ENCODE measurements at regions not wholly inside any gene's neighbourhood (a gene's known extent, or its start where the extent isn't known, plus 50 kb on each side); places are given as distances from the start of the nearest gene placed in this dataset.

DNA sequence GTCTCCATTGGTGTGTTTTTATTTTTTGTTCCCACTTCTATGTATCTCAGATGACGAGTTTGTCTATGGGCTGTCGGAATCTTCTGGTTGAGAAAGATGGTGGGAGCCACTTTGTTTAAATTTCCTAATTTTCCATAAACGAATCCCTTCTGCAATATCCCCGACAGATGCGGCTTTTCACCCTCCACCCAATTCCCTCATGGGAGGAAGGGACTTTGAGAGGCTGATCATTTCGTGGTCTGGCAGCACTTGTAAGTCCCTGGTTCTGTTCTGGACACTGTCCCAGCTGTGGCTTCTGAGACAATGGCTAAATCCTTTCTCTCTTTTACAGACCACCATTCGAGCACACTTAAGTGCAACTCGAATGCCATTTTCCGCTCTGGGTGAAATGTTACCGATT lies 72.2 kb upstream of the PUDP start:
- DNase-seq (ENCODE audit: low read depth) = no peak

DNA sequence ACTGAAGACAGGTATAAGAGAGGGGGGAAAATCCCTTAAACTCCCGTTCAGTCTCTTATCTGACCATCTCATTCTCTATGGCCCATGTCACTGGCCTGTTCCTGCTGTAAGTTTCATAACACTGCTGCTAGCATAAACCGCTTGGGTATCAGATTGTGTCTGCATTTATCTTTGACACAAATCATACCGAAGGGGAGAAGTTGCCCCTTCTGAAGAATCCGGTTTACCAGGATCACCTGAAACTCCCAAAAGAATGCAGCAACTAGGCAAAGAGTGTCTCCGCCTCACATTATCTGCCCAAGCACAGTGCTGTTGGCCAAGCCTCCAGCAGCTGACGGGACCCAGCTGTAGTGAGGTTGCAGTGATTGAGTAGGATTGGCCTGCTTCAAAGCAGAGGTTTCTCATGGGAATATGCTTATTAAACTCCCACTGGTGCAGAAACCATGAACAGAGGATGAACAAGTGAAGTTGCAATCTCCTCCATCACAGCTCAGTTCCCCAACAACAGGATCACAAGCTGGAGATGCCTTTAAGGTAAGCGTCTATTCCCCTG lies 71.3 kb upstream of the PUDP start:
- DNase-seq (ENCODE audit: low read depth) = no peak

- no peak for DNase-seq (ENCODE audit: low read depth)
Observed at GRCh38 chrX:7218321-7219152, 70.6 kb upstream of the PUDP start.

DNA sequence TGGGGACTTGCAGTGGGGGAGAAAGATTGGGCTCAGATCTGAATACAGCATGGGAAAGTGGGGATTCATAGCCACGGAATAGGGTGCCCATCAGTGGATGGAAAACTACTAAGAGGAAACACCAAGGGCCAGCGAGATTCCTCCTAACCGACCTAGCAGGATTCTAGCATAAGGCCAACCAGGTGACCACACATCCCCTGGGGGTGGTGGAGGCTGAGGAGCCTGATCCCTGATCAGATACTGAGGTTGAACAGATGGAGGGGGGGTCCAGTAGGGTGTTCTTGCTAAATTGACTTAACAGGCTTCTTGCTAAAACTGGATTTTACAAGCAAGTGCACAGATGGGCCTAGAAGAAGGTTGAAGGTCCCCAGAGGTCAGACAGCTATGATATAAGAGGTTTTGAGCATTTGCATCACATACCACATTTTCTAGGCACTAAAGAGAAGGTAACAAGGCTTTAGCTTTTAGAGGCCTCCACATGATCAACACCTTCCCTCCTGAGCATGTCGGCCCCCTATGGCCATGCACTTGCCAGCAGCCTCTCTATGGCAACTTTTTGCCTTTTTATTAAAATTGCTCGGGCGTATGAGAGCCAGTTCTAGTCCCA lies 69.1 kb upstream of the PUDP start:
- no peak for DNase-seq (ENCODE audit: low read depth)

GRCh38 chrX:7215842-7216241 lies 67.9 kb upstream of the PUDP start:
- DNase-seq (ENCODE audit: low read depth) = peak; percentile 7

DNA sequence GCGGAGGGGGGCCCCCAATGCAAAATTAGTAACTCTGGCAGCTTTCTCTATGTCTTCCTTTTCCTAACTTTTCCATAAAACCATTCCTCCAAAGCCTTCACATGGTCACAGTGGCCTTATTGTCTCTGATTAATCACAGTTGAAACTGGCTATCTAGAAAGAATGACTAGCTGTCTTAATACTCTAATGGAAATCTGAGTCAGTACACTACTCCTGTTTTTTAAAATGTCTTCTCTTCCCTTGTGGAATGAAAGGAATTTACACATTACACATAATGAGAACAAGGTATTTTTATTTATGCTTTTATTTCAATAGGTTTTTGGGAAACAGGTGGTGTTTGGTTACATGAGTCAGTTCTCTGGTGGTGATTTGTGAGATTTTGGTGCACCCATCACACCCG lies 66.3 kb upstream of the PUDP start:
- no peak for DNase-seq (ENCODE audit: low read depth)

- DNase-seq (ENCODE audit: low read depth) = no peak
Observed at GRCh38 chrX:7205037-7205577, 57.2 kb upstream of the PUDP start.

DNA sequence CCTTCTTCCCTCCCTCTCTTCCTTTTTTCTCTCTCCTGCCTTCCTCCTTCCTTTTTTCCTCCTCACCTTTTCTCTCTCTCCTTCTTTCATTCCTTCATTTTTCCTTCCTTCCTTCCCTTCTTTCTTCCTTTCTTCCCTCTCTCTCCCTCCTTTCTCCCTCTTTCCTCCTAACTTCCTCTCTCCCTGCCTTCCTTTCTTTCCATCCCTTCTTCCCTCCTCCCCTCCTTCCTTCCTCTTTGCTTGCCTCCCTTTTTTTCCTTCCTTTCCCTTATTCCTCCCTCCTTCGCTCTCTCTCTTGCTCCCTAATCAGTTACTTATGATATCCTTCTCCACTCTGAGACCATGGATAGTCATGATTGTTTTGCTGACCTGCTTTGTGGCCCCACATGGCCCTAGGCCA lies 56.7 kb upstream of the PUDP start:
- no peak for DNase-seq (ENCODE audit: low read depth)

GRCh38 chrX:7202206-7202605 lies 54.3 kb upstream of the PUDP start:
- no peak for DNase-seq (ENCODE audit: low read depth)

DNA sequence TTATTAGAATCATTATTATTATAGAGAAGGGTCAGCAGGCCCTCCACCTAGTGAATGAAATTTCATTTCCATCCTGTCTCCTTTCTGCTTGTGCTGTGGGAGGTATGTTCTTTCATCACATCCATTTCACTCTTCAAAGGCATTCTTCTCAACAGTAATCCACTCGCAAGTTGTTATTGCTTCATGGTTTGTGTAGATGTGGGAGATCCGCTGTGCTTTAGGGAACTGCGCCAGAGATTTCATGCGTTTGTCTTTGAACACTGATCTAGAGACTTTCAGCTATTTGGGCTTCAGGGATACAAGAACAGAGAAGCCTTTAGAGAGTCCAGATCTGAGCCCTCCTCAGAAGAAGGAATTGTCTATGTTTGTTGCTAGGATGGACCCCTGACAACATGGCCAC lies 53.5 kb upstream of the PUDP start:
- no peak for DNase-seq (ENCODE audit: low read depth)

- DNase-seq (ENCODE audit: low read depth) = no peak
Observed at GRCh38 chrX:7198499-7198898, 50.5 kb upstream of the PUDP start.

Measured in fibroblast of gingiva (primary cell).